SK-N-SH (cell line): ENCODE measurements at regions not wholly inside any gene's neighbourhood (a gene's known extent, or its start where the extent isn't known, plus 50 kb on each side); places are given as distances from the start of the nearest gene placed in this dataset.

Experiments used
- NRF1 ChIP-seq: IDR thresholded peaks from 2 replicates; pipeline ENCODE4 v1.6.1; 2012; ENCODE audit warnings: low read depth, mild to moderate bottlenecking, low read length
- POLR2AphosphoS5 ChIP-seq: IDR thresholded peaks from 2 replicates; pipeline ENCODE4 v1.6.1; 2012; ENCODE audit warnings: low read depth, low read length
- RCOR1 ChIP-seq: fragments of 150-350 bp; IDR thresholded peaks from 2 replicates; pipeline ENCODE4 v1.6.1; 2017; ENCODE audit warnings: antibody characterized with exemption, low read length
- TAF1 ChIP-seq: IDR thresholded peaks from 2 replicates; pipeline ENCODE4 v1.6.1; 2012; ENCODE audit warnings: low read depth, mild to moderate bottlenecking, low read length, moderate library complexity, borderline replicate concordance
- TF ChIP-seq, protein P1 (sequence below): fragments of 150-350 bp; IDR thresholded peaks from 2 replicates; pipeline ENCODE4 v1.6.1; 2017; ENCODE audit warnings: antibody characterized with exemption, low read length, low read depth, borderline replicate concordance
- TF ChIP-seq, protein P2 (sequence below): IDR thresholded peaks from 2 replicates; pipeline ENCODE4 v1.6.1; 2012; ENCODE audit warnings: mild to moderate bottlenecking, low read depth, low read length, moderate library complexity

DNA sequence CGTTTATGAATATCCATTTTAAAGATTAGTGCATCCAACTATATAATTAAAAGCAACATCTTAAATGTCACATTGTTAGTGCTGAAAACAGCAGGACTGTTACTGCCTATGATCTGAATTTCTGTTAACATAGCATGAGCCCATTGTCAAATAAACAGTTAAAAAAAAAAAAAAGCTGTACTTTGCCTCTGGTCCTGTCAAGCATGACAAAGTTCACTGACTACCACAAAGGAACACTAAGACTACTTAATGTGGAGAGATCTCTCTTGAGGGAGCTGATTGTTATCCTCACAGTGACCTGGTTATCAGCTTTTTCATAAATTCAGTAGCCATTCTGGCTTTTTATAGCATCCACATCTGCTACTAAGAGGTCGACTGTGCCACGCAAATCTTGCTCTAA lies 228.1 kb downstream of the TMEM200A start:
- no peak for TF ChIP-seq POLR2AphosphoS5
- TF ChIP-seq, protein P1, sequence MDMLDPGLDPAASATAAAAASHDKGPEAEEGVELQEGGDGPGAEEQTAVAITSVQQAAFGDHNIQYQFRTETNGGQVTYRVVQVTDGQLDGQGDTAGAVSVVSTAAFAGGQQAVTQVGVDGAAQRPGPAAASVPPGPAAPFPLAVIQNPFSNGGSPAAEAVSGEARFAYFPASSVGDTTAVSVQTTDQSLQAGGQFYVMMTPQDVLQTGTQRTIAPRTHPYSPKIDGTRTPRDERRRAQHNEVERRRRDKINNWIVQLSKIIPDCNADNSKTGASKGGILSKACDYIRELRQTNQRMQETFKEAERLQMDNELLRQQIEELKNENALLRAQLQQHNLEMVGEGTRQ = no peak
- TF ChIP-seq NRF1 = no peak
- no peak for TF ChIP-seq RCOR1
- TF ChIP-seq, protein P2, sequence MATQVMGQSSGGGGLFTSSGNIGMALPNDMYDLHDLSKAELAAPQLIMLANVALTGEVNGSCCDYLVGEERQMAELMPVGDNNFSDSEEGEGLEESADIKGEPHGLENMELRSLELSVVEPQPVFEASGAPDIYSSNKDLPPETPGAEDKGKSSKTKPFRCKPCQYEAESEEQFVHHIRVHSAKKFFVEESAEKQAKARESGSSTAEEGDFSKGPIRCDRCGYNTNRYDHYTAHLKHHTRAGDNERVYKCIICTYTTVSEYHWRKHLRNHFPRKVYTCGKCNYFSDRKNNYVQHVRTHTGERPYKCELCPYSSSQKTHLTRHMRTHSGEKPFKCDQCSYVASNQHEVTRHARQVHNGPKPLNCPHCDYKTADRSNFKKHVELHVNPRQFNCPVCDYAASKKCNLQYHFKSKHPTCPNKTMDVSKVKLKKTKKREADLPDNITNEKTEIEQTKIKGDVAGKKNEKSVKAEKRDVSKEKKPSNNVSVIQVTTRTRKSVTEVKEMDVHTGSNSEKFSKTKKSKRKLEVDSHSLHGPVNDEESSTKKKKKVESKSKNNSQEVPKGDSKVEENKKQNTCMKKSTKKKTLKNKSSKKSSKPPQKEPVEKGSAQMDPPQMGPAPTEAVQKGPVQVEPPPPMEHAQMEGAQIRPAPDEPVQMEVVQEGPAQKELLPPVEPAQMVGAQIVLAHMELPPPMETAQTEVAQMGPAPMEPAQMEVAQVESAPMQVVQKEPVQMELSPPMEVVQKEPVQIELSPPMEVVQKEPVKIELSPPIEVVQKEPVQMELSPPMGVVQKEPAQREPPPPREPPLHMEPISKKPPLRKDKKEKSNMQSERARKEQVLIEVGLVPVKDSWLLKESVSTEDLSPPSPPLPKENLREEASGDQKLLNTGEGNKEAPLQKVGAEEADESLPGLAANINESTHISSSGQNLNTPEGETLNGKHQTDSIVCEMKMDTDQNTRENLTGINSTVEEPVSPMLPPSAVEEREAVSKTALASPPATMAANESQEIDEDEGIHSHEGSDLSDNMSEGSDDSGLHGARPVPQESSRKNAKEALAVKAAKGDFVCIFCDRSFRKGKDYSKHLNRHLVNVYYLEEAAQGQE = no peak
- TF ChIP-seq TAF1 = no peak
